SK-N-SH (cell line): ENCODE measurements at regions not wholly inside any gene's neighbourhood (a gene's known extent, or its start where the extent isn't known, plus 50 kb on each side); places are given as distances from the start of the nearest gene placed in this dataset.
"Not testable (repeated sequence)": the region's sequence is repeated elsewhere in the genome, so short reads cannot be mapped to it uniquely, and the experiment has no call there.

Experiments used
- CHD2 ChIP-seq: fragments of 150-350 bp; IDR thresholded peaks from 2 replicates; pipeline ENCODE4 v1.6.1; 2018; ENCODE audit warnings: low read length; ENCODE audit not compliant: partially characterized antibody
- CTCF ChIP-seq: fragments of 200-600 bp; sonication (generic); IDR thresholded peaks from 2 replicates; pipeline ENCODE4 v1.6.1; 2017; ENCODE audit warnings: antibody characterized with exemption, mild to moderate bottlenecking, moderate library complexity
- GABPA ChIP-seq: IDR thresholded peaks from 2 replicates; pipeline ENCODE4 v1.4.0; 2012; ENCODE audit warnings: low read depth, mild to moderate bottlenecking
- MAX ChIP-seq: IDR thresholded peaks from 2 replicates; pipeline ENCODE4 v1.4.0; 2012; ENCODE audit warnings: low read depth
- PBX3 ChIP-seq: IDR thresholded peaks from 2 replicates; pipeline ENCODE4; 2012
- SIN3A ChIP-seq: IDR thresholded peaks from 2 replicates; pipeline ENCODE4 v1.6.1; 2012; ENCODE audit warnings: low read depth, mild to moderate bottlenecking, low read length, moderate library complexity, borderline replicate concordance
- SMC3 ChIP-seq: IDR thresholded peaks from 2 replicates; pipeline ENCODE4 v1.6.1; 2012; ENCODE audit warnings: low read depth, low read length, improper control_type of control experiment
- TEAD4 ChIP-seq: IDR thresholded peaks from 2 replicates; pipeline ENCODE4 v1.4.0; 2012; ENCODE audit warnings: mild to moderate bottlenecking, borderline replicate concordance; ENCODE audit not compliant: insufficient read depth
- TF ChIP-seq, protein P1 (sequence below): IDR thresholded peaks from 2 replicates; pipeline ENCODE4 v1.4.0; 2012; ENCODE audit warnings: low read depth, borderline replicate concordance
- TF ChIP-seq, protein P2 (sequence below): fragments of 150-350 bp; IDR thresholded peaks from 2 replicates; pipeline ENCODE4 v1.6.1; 2017; ENCODE audit warnings: antibody characterized with exemption, low read length, low read depth, borderline replicate concordance

- TF ChIP-seq MAX, CHD2, TEAD4, CTCF, SIN3A, PBX3, GABPA, SMC3: not testable (repeated sequence)
- TF ChIP-seq, protein P1, sequence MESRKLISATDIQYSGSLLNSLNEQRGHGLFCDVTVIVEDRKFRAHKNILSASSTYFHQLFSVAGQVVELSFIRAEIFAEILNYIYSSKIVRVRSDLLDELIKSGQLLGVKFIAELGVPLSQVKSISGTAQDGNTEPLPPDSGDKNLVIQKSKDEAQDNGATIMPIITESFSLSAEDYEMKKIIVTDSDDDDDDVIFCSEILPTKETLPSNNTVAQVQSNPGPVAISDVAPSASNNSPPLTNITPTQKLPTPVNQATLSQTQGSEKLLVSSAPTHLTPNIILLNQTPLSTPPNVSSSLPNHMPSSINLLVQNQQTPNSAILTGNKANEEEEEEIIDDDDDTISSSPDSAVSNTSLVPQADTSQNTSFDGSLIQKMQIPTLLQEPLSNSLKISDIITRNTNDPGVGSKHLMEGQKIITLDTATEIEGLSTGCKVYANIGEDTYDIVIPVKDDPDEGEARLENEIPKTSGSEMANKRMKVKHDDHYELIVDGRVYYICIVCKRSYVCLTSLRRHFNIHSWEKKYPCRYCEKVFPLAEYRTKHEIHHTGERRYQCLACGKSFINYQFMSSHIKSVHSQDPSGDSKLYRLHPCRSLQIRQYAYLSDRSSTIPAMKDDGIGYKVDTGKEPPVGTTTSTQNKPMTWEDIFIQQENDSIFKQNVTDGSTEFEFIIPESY = not testable (repeated sequence)
- TF ChIP-seq, protein P2, sequence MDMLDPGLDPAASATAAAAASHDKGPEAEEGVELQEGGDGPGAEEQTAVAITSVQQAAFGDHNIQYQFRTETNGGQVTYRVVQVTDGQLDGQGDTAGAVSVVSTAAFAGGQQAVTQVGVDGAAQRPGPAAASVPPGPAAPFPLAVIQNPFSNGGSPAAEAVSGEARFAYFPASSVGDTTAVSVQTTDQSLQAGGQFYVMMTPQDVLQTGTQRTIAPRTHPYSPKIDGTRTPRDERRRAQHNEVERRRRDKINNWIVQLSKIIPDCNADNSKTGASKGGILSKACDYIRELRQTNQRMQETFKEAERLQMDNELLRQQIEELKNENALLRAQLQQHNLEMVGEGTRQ = not testable (repeated sequence)
These were observed 132.5 kb upstream of the TLE4 start for GRCh38 chr9:79439221-79439620.
